B cell (primary cell): ENCODE measurements at regions not wholly inside any gene's neighbourhood (a gene's known extent, or its start where the extent isn't known, plus 50 kb on each side); places are given as distances from the start of the nearest gene placed in this dataset.
A peak's percentile ranks its signal among the peaks of the same experiment; 100 is the strongest.

ENCODE experiments used
- ATAC-seq: fragments of 200-7000 bp; cut with Tn5 transposase; one replicate; pipeline ENCODE4 v1.10.0; 2021; ENCODE audit warnings: low read depth, mild to moderate bottlenecking, moderate number of reproducible peaks, moderate library complexity
- CTCF ChIA-PET: fragments of 350-600 bp; sonication (Branson Sonifier 250); formaldehyde crosslinking; loops from one replicate; lab custom pipeline; 2021; ENCODE audit warnings: antibody characterized with exemption, inconsistent platforms; lab: Charles Lee
- POLR2A ChIA-PET: fragments of 350-600 bp; sonication (Branson Sonifier 250); formaldehyde crosslinking; loops from one replicate; lab custom pipeline; 2021; ENCODE audit warnings: antibody characterized with exemption; lab: Charles Lee
- DNase-seq: peaks from one replicate; pipeline ENCODE4 v3.0.0; 2013
- H2AFZ ChIP-seq: 2 replicates; pipeline ENCODE4 v1.6.1; 2012; ENCODE audit warnings: mild to moderate bottlenecking, low read depth, low read length; ENCODE audit not compliant: insufficient read depth, poor library complexity, severe bottlenecking
- H3K27ac ChIP-seq, 2 donors: 1 replicate in 1 of 2; 2 replicates in 1 of 2; pipeline ENCODE4 v1.5.1; 2012 to 2013; ENCODE audit warnings: low read length in 2 of 2, mild to moderate bottlenecking in 2 of 2, moderate library complexity in 1 of 2
- H3K27me3 ChIP-seq, 4 experiments: fragments of 200-600 bp in 1 of 4; sonication (generic) in 1 of 4; replicated peaks in 1 of 4; 1 replicate in 2 of 4; 2 replicates in 2 of 4; pipeline versions ENCODE4 v1.6.1 to v1.7.0; 2013 to 2016; ENCODE audit warnings: low read length in 3 of 4, mild to moderate bottlenecking in 2 of 4, mixed read lengths in 1 of 4, moderate library complexity in 1 of 4; ENCODE audit not compliant: insufficient read depth in 4 of 4, control insufficient read depth in 3 of 4; ENCODE audit errors: control extremely low read depth in 1 of 4
- H3K36me3 ChIP-seq, 2 experiments: replicated peaks in 1 of 2; 1 replicate in 1 of 2; 2 replicates in 1 of 2; pipeline versions ENCODE4 v1.6.1 to v1.7.1; 2013; ENCODE audit warnings: low read length in 1 of 2; ENCODE audit not compliant: insufficient read depth in 2 of 2, control insufficient read depth in 1 of 2; ENCODE audit errors: control extremely low read depth in 1 of 2, extremely low read depth in 1 of 2
- H3K4me1 ChIP-seq, 2 donors: fragments of 200-600 bp in 1 of 2; sonication (generic) in 1 of 2; 1 replicate in 1 of 2; 2 replicates in 1 of 2; pipeline versions ENCODE4 v1.5.1 to v1.6.1; 2013 to 2017; ENCODE audit warnings: low read length in 2 of 2; ENCODE audit not compliant: control insufficient read depth in 2 of 2, insufficient read depth in 2 of 2
- H3K4me2 ChIP-seq: replicated peaks from 2 replicates; pipeline ENCODE3; 2012; ENCODE audit warnings: mild to moderate bottlenecking, low read depth, low read length; ENCODE audit not compliant: poor library complexity, severe bottlenecking
- H3K4me3 ChIP-seq, 5 experiments: fragments of 200-600 bp in 1 of 5; sonication (generic) in 1 of 5; 1 replicate in 3 of 5; 2 replicates in 2 of 5; pipeline versions ENCODE4 v1.5.1 to v1.7.0; 2011 to 2016; ENCODE audit warnings: low read length in 4 of 5, mild to moderate bottlenecking in 4 of 5, low read depth in 2 of 5, control low read depth in 1 of 5, moderate library complexity in 1 of 5; ENCODE audit not compliant: insufficient read depth in 1 of 5; ENCODE audit errors: control extremely low read depth in 1 of 5, extremely low read depth in 1 of 5
- H3K79me2 ChIP-seq: fragments of 200-600 bp; sonication (generic); one replicate; pipeline ENCODE4 v1.6.0; 2016; ENCODE audit warnings: low read length; ENCODE audit not compliant: control insufficient read depth, insufficient read depth
- H3K9ac ChIP-seq: fragments of 200-600 bp; sonication (generic); 2 replicates; pipeline ENCODE4 v1.6.1; 2017; ENCODE audit warnings: mild to moderate bottlenecking, low read length, moderate library complexity
- H3K9me3 ChIP-seq, 3 donors: one replicate each; pipeline versions ENCODE4 v1.6.1 to v1.7.1; 2013; ENCODE audit warnings: low read length in 2 of 3; ENCODE audit not compliant: control insufficient read depth in 2 of 3, insufficient read depth in 1 of 3; ENCODE audit errors: control extremely low read depth in 1 of 3
- H4K20me1 ChIP-seq: 2 replicates; pipeline ENCODE4 v1.6.0; 2012; ENCODE audit warnings: mild to moderate bottlenecking, low read length; ENCODE audit not compliant: insufficient read depth, control insufficient read depth, poor library complexity, severe bottlenecking
- H3K27ac Mint-ChIP-seq: one replicate; pipeline ENCODE4 v1.8.0; 2021; ENCODE audit warnings: mixed read lengths
- H3K27me3 Mint-ChIP-seq: one replicate; pipeline ENCODE4 v1.8.0; 2021; ENCODE audit warnings: mixed read lengths
- H3K4me1 Mint-ChIP-seq: one replicate; pipeline ENCODE4 v1.8.0; 2021; ENCODE audit warnings: mixed read lengths
- H3K4me3 Mint-ChIP-seq: one replicate; pipeline ENCODE4 v1.8.0; 2021; ENCODE audit warnings: mixed read lengths
- H3K9me3 Mint-ChIP-seq: one replicate; pipeline ENCODE4 v1.8.0; 2022; ENCODE audit warnings: mixed read lengths; ENCODE audit not compliant: insufficient read depth
- CTCF ChIP-seq: fragments of 200-600 bp; IDR thresholded peaks from one replicate; pipeline ENCODE4 v1.8.0; 2022; ENCODE audit warnings: antibody characterized with exemption, mild to moderate bottlenecking
- EZH2 ChIP-seq: IDR thresholded peaks from 2 replicates; pipeline ENCODE4 v1.6.1; 2012; ENCODE audit warnings: borderline replicate concordance, low read depth, mild to moderate bottlenecking, moderate library complexity, low read length; ENCODE audit not compliant: insufficient read depth, poor library complexity, severe bottlenecking
- WGBS: methylation state at CpG from one replicate; pipeline ENCODE4 v1.1.5; 2013; ENCODE audit warnings: missing lambda C conversion rate; ENCODE audit not compliant: insufficient coverage; 5-methylcytosine and 5-hydroxymethylcytosine counted together
- intact Hi-C: fragments of 100-400 bp; cut with micrococcal nuclease; formaldehyde crosslinking; loops from one replicate; pipeline ENCODE4 v1.10.0; 2022

DNA sequence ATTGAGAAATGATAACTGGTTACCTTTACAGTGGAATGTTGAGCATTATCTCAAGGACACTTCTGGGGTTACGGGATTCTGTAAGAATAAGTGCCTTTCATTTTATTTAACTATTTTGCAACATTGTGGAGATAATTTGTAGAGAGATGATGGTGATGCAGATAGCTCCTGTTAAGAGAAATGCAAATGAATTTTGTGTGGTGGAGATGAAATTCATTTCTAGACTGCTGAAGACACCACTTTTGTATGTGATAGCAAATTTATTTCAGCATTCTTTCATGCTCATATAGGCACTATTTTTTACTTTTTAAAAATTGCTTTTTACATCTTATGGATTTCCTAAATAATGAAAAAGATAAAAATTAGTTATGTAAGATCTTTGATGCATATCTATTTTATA lies 463.3 kb upstream of the CBLB start:
- Histone ChIP-seq H3K4me1 (peaks cover 6 to 16% of the 10 kb centered on the region in 2 donors), H4K20me1 (no peaks in the 10 kb centered on the region), H3K9me3 (no peaks in the 10 kb centered on the region), H3K9ac (no peak overlapping the region), H3K27ac (no peak overlapping the region), H3K4me2 (no peak overlapping the region), H2AFZ (no peak overlapping the region), H3K27me3 (no peaks in the 10 kb centered on the region), H3K36me3 (no peaks in the 10 kb centered on the region), H3K4me3 (no peak overlapping the region), H3K79me2 (no peaks in the 10 kb centered on the region)
- H3K4me1 Mint-ChIP-seq = peaks cover 27% of the 10 kb centered on the region
- ChIA-PET CTCF (no interaction called here), POLR2A (no interaction called here)
- no peaks in the 10 kb centered on the region for H3K9me3 Mint-ChIP-seq
- no peak overlapping the region for H3K4me3 Mint-ChIP-seq
- ATAC-seq (no peak), DNase-seq (no peak)
- H3K27me3 Mint-ChIP-seq = no peaks in the 10 kb centered on the region
- TF ChIP-seq CTCF (no peak), EZH2 (no peak)
- intact Hi-C loops = loop anchor here (10.0 kb wide), 1 partner anchor 647 kb away; no protein-coding TSS in a partner anchor
- WGBS = no CpG with 5 or more reads among the region's 1 CpG
- no peak overlapping the region for H3K27ac Mint-ChIP-seq

GRCh38 chr3:106332884-106333283 lies 464.1 kb upstream of the CBLB start:
- Histone ChIP-seq H3K4me2 (no peak overlapping the region), H3K79me2 (no peaks in the 10 kb centered on the region), H3K27ac (no peak overlapping the region), H4K20me1 (no peaks in the 10 kb centered on the region), H3K27me3 (no peaks in the 10 kb centered on the region), H3K4me3 (no peak overlapping the region), H3K4me1 (peaks cover 6 to 16% of the 10 kb centered on the region in 2 donors), H3K36me3 (no peaks in the 10 kb centered on the region), H2AFZ (peak overlapping the region; percentile 7), H3K9me3 (no peaks in the 10 kb centered on the region), H3K9ac (no peak overlapping the region)
- Mint-ChIP-seq H3K27ac (no peak overlapping the region), H3K4me1 (peaks cover 27% of the 10 kb centered on the region), H3K4me3 (no peak overlapping the region), H3K27me3 (no peaks in the 10 kb centered on the region), H3K9me3 (no peaks in the 10 kb centered on the region)
- no peak for ATAC-seq
- 100% methylated on average over 1 of the region's 2 CpGs for WGBS
- CTCF ChIA-PET = interaction anchor here (1.2 kb wide), 1 partner anchor 12 kb away, joined by 3 read pairs; no protein-coding TSS in a partner anchor
- TF ChIP-seq EZH2 (no peak), CTCF (no peak)
- DNase-seq = no peak
- intact Hi-C loops = loop anchor here (10.0 kb wide), 1 partner anchor 648 kb away; no protein-coding TSS in a partner anchor
- POLR2A ChIA-PET = interaction anchor here (0.7 kb wide), 1 partner anchor 604 kb away, joined by 3 read pairs; no protein-coding TSS in a partner anchor
